H1 (cell line): ENCODE measurements at regions not wholly inside any gene's neighbourhood (a gene's known extent, or its start where the extent isn't known, plus 50 kb on each side); places are given as distances from the start of the nearest gene placed in this dataset.

Source experiments
- CTCF ChIA-PET: fragments of 300-600 bp; sonication (Branson Sonifier 250); formaldehyde crosslinking; loops from one replicate; lab custom pipeline; 2021; ENCODE audit not compliant: partially characterized antibody; lab: Charles Lee
- POLR2A ChIA-PET: fragments of 300-600 bp; sonication (Branson Sonifier 250); formaldehyde crosslinking; loops from one replicate; lab custom pipeline; 2021; ENCODE audit warnings: inconsistent platforms; ENCODE audit not compliant: partially characterized antibody; lab: Charles Lee
- DNase-seq, 2 experiments: peaks; one replicate each; pipeline versions ENCODE4 v3.0.0 to v3.0.0-alpha.2; 2010 to 2022; ENCODE audit warnings: low spot score in 2 of 2, low read depth in 1 of 2, mixed read lengths in 1 of 2
- FAIRE-seq: peaks from 2 replicates; lab custom pipeline; 2011; peaks lifted over from hg19 to GRCh38; lab: Jason Lieb, UNC
- H2AFZ ChIP-seq: 2 replicates; pipeline ENCODE4 v1.8.1; 2012; ENCODE audit warnings: low read length, inconsistent platforms
- H2AK5ac ChIP-seq: 2 replicates; pipeline ENCODE4 v1.6.1; 2013; ENCODE audit warnings: low read depth, low read length
- H2BK120ac ChIP-seq: replicated peaks from 2 replicates; pipeline ENCODE3; 2013; ENCODE audit warnings: low read depth, low read length, inconsistent platforms
- H2BK12ac ChIP-seq: 2 replicates; pipeline ENCODE4 v1.6.1; 2013; ENCODE audit warnings: low read depth, low read length
- H2BK15ac ChIP-seq: 2 replicates; pipeline ENCODE4 v1.6.1; 2013; ENCODE audit warnings: low read length
- H2BK20ac ChIP-seq: 2 replicates; pipeline ENCODE4 v1.6.1; 2013; ENCODE audit warnings: low read length
- H2BK5ac ChIP-seq: 2 replicates; pipeline ENCODE4 v1.6.1; 2013; ENCODE audit warnings: low read depth, low read length
- H3K14ac ChIP-seq: 2 replicates; pipeline ENCODE4 v1.6.1; 2013; ENCODE audit warnings: inconsistent platforms; ENCODE audit not compliant: insufficient read length
- H3K18ac ChIP-seq: 2 replicates; pipeline ENCODE4 v1.6.1; 2013; ENCODE audit warnings: low read length; ENCODE audit errors: extremely low read depth
- H3K23ac ChIP-seq: 2 replicates; pipeline ENCODE4 v1.6.1; 2013; ENCODE audit warnings: inconsistent platforms; ENCODE audit not compliant: insufficient read length
- H3K23me2 ChIP-seq: 2 replicates; pipeline ENCODE4 v1.6.1; 2013; ENCODE audit warnings: low read depth, low read length
- H3K27ac ChIP-seq: 2 replicates; pipeline ENCODE4 v1.6.1; 2011; ENCODE audit warnings: low read depth, low read length, inconsistent platforms
- H3K27me3 ChIP-seq, 4 experiments: replicated peaks in 1 of 4; 1 replicate in 1 of 4; 2 replicates in 3 of 4; pipeline versions ENCODE4 v1.6.1 to v1.8.1; 2011 to 2013; ENCODE audit warnings: low read length in 3 of 4, mild to moderate bottlenecking in 3 of 4, inconsistent platforms in 2 of 4, mixed read lengths in 2 of 4, moderate library complexity in 1 of 4; ENCODE audit not compliant: control insufficient read depth in 3 of 4, insufficient read depth in 3 of 4; ENCODE audit errors: extremely low read depth in 1 of 4
- H3K36me3 ChIP-seq, 4 experiments: 2 replicates each; pipeline versions ENCODE4 v1.6.1 to v1.8.1; 2011 to 2013; ENCODE audit warnings: mild to moderate bottlenecking in 4 of 4, low read length in 3 of 4, moderate library complexity in 2 of 4, control low read depth in 1 of 4, inconsistent platforms in 1 of 4; ENCODE audit not compliant: insufficient read depth in 4 of 4, control insufficient read depth in 2 of 4
- H3K4ac ChIP-seq: replicated peaks from 2 replicates; pipeline ENCODE3; 2013; ENCODE audit warnings: low read length, low read depth, mixed read lengths, inconsistent platforms; ENCODE audit not compliant: insufficient read length
- H3K4me1 ChIP-seq, 4 experiments: replicated peaks in 1 of 4; 1 replicate in 1 of 4; 2 replicates in 3 of 4; pipeline versions ENCODE4 v1.6.1 to v1.8.1; 2011 to 2013; ENCODE audit warnings: low read length in 3 of 4, inconsistent platforms in 2 of 4, mixed read lengths in 1 of 4; ENCODE audit not compliant: insufficient read depth in 4 of 4, control insufficient read depth in 3 of 4
- H3K4me2 ChIP-seq, 2 experiments: 2 replicates each; pipeline versions ENCODE4 v1.6.1 to v1.8.1; 2011 to 2013; ENCODE audit warnings: low read depth in 2 of 2, low read length in 2 of 2, control low read depth in 1 of 2, inconsistent platforms in 1 of 2, mild to moderate bottlenecking in 1 of 2; ENCODE audit not compliant: insufficient read depth in 1 of 2
- H3K4me3 ChIP-seq, 4 experiments: fragments of 200-600, 300-600 bp in 1 of 4; sonication (generic), shearing (Covaris generic), sonication (Bioruptor Twin) in 1 of 4; 2 replicates each; pipeline versions ENCODE4 v1.5.1 to v1.8.1; 2011 to 2016; ENCODE audit warnings: low read length in 4 of 4, low read depth in 3 of 4, control low read depth in 2 of 4, inconsistent platforms in 2 of 4, mild to moderate bottlenecking in 2 of 4, mixed read lengths in 1 of 4, moderate library complexity in 1 of 4; ENCODE audit not compliant: insufficient read depth in 2 of 4; ENCODE audit errors: extremely low read depth in 1 of 4
- H3K56ac ChIP-seq: replicated peaks from 2 replicates; pipeline ENCODE3; 2013; ENCODE audit warnings: low read depth, mild to moderate bottlenecking, mixed read lengths, low read length, inconsistent platforms; ENCODE audit not compliant: insufficient read length
- H3K79me1 ChIP-seq: 2 replicates; pipeline ENCODE4 v1.6.1; 2013; ENCODE audit warnings: low read depth, low read length, control low read depth
- H3K79me2 ChIP-seq, 2 experiments: 2 replicates each; pipeline versions ENCODE4 v1.6.1 to v1.8.1; 2012 to 2013; ENCODE audit warnings: low read length in 2 of 2, mild to moderate bottlenecking in 2 of 2, inconsistent platforms in 1 of 2; ENCODE audit not compliant: insufficient read depth in 2 of 2, control insufficient read depth in 1 of 2
- H3K9ac ChIP-seq, 4 experiments: replicated peaks in 1 of 4; 1 replicate in 1 of 4; 2 replicates in 3 of 4; pipeline versions ENCODE4 v1.6.1 to v1.8.1; 2011 to 2013; ENCODE audit warnings: low read depth in 3 of 4, low read length in 3 of 4, control low read depth in 2 of 4, mild to moderate bottlenecking in 2 of 4, moderate library complexity in 2 of 4, inconsistent platforms in 1 of 4; ENCODE audit errors: extremely low read depth in 1 of 4
- H3K9me3 ChIP-seq, 2 experiments: 2 replicates each; pipeline versions ENCODE4 v1.6.1 to v1.8.1; 2012 to 2013; ENCODE audit warnings: mild to moderate bottlenecking in 2 of 2, moderate library complexity in 2 of 2, control low read depth in 1 of 2, inconsistent platforms in 1 of 2, low read depth in 1 of 2, low read length in 1 of 2, mixed read lengths in 1 of 2; ENCODE audit not compliant: insufficient read depth in 2 of 2
- H4K20me1 ChIP-seq, 2 experiments: replicated peaks in 1 of 2; 2 replicates each; pipeline versions ENCODE3 to v1.8.1; 2011 to 2013; ENCODE audit warnings: inconsistent platforms in 2 of 2, low read length in 2 of 2, mild to moderate bottlenecking in 1 of 2; ENCODE audit not compliant: insufficient read depth in 2 of 2, control insufficient read depth in 1 of 2
- H4K5ac ChIP-seq: 2 replicates; pipeline ENCODE4 v1.6.1; 2013; ENCODE audit warnings: low read length, low read depth, mixed read lengths, inconsistent platforms; ENCODE audit not compliant: insufficient read length
- H4K8ac ChIP-seq: 2 replicates; pipeline ENCODE4 v1.8.0; 2013; ENCODE audit warnings: mild to moderate bottlenecking, moderate library complexity, low read length, inconsistent platforms; ENCODE audit not compliant: insufficient read depth; ENCODE audit errors: extremely low read depth
- H4K91ac ChIP-seq: replicated peaks from 2 replicates; pipeline ENCODE3; 2013; ENCODE audit warnings: low read length, mixed read lengths, inconsistent platforms; ENCODE audit not compliant: insufficient read length
- BACH1 ChIP-seq: IDR thresholded peaks from 2 replicates; pipeline ENCODE4 v1.6.1; 2012; ENCODE audit warnings: low read length, improper control_type of control experiment
- BCL11A ChIP-seq, 2 experiments: IDR thresholded peaks; one replicate each; pipeline ENCODE4 v1.6.1; 2011; ENCODE audit warnings: low read depth in 2 of 2, low read length in 2 of 2, mild to moderate bottlenecking in 2 of 2
- CHD1 ChIP-seq: IDR thresholded peaks from 2 replicates; pipeline ENCODE4 v1.6.1; 2012; ENCODE audit warnings: low read depth, low read length, improper control_type of control experiment
- CTCF ChIP-seq, 3 experiments: IDR thresholded peaks; 1 replicate in 2 of 3; 2 replicates in 1 of 3; pipeline versions ENCODE4 v1.5.1 to v1.6.1; 2011; ENCODE audit warnings: low read length in 3 of 3, mild to moderate bottlenecking in 3 of 3, inconsistent platforms in 2 of 3, low read depth in 1 of 3, moderate library complexity in 1 of 3; ENCODE audit not compliant: insufficient read depth in 1 of 3; ENCODE audit errors: control extremely low read depth in 1 of 3
- MAX ChIP-seq: IDR thresholded peaks from 2 replicates; pipeline ENCODE4 v1.6.1; 2012; ENCODE audit warnings: inconsistent platforms
- NRF1 ChIP-seq: IDR thresholded peaks from 2 replicates; pipeline ENCODE4 v1.6.1; 2011; ENCODE audit warnings: mild to moderate bottlenecking, low read depth, low read length, improper control_type of control experiment
- POLR2A ChIP-seq, 2 experiments: IDR thresholded peaks; 1 replicate in 1 of 2; 2 replicates in 1 of 2; pipeline ENCODE4 v1.6.1; 2011; ENCODE audit warnings: low read depth in 2 of 2, low read length in 2 of 2, mild to moderate bottlenecking in 2 of 2; ENCODE audit errors: control extremely low read depth in 1 of 2
- RAD21 ChIP-seq, 2 experiments: IDR thresholded peaks in 1 of 2; conservative IDR thresholded peaks in 1 of 2; 2 replicates each; pipeline ENCODE4 v1.6.1; 2011; ENCODE audit warnings: low read depth in 2 of 2, low read length in 2 of 2, improper control_type of control experiment in 1 of 2, inconsistent platforms in 1 of 2, mild to moderate bottlenecking in 1 of 2, moderate library complexity in 1 of 2
- RFX5 ChIP-seq: IDR thresholded peaks from 2 replicates; pipeline ENCODE4 v1.6.1; 2011; ENCODE audit warnings: low read depth, low read length, improper control_type of control experiment, borderline replicate concordance
- TAF1 ChIP-seq: IDR thresholded peaks from 2 replicates; pipeline ENCODE4 v1.6.1; 2011; ENCODE audit warnings: mild to moderate bottlenecking, low read depth, low read length
- TAF7 ChIP-seq: optimal IDR thresholded peaks from 2 replicates; pipeline ENCODE3; 2011; ENCODE audit warnings: low read depth, mild to moderate bottlenecking, inconsistent platforms, low read length, moderate library complexity, borderline replicate concordance
- TEAD4 ChIP-seq: IDR thresholded peaks from 2 replicates; pipeline ENCODE4 v1.6.1; 2012; ENCODE audit warnings: low read depth, low read length, inconsistent platforms, mixed read lengths
- ZNF274 ChIP-seq: IDR thresholded peaks from 2 replicates; pipeline ENCODE4 v1.7.0; 2012; ENCODE audit warnings: low read length, borderline replicate concordance; ENCODE audit errors: extremely low read depth
- WGBS, 2 experiments: shearing (Covaris generic) in 1 of 2; methylation state at CpG; one replicate each; pipeline versions ENCODE4 v1.1.6 to v1.1.7; 2013 to 2015; ENCODE audit warnings: low lambda C conversion rate in 2 of 2, mixed read lengths in 2 of 2, inconsistent platforms in 1 of 2, low coverage in 1 of 2, missing lambda C conversion rate in 1 of 2; ENCODE audit not compliant: insufficient replicate concordance in 2 of 2, insufficient coverage in 1 of 2, insufficient read length in 1 of 2; ENCODE audit errors: extremely low coverage in 1 of 2, missing lambda C conversion rate in 1 of 2; 5-methylcytosine and 5-hydroxymethylcytosine counted together

DNA sequence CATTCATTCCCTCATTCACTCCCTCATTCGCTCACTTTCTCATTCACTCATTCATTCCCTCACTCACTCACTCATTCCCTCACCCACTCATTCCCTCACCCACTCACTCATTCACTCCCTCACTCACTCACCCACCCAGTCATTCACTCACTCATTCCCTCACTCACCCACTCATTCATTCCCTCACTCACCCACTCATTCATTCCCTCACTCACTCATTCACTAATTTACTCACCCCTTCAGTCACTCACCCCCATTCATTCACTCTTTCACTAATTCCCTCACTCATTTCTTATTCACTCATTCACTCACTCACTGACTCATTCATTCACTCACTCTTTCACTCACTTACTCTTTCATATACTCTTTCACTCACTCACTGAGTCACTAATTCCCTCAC is 303.1 kb downstream of the C16orf95 start:
- CTCF ChIA-PET = no interaction called here
- Histone ChIP-seq H4K91ac (no peak overlapping the region), H3K9ac (no peak overlapping the region), H3K79me1 (no peaks in the 10 kb centered on the region), H2AFZ (no peak overlapping the region), H3K23ac (no peak overlapping the region), H3K4me3 (no peak overlapping the region), H4K5ac (no peak overlapping the region), H3K27me3 (no peaks in the 10 kb centered on the region), H3K14ac (no peak overlapping the region), H2BK20ac (no peak overlapping the region), H2AK5ac (no peak overlapping the region), H2BK15ac (0 out of 2 replicates have a peak overlapping the region, but pooled peaks have one; percentile 37), H3K27ac (no peak overlapping the region), H3K23me2 (peaks cover 6% of the 10 kb centered on the region; the same call in 1 of the 2 replicates), H3K18ac (no peak overlapping the region), H4K20me1 (no peaks in the 10 kb centered on the region), H2BK5ac (no peak overlapping the region), H3K36me3 (no peaks in the 10 kb centered on the region), H3K9me3 (no peaks in the 10 kb centered on the region; a peak in 1 of 4 replicates), H4K8ac (no peak overlapping the region), H3K79me2 (no peaks in the 10 kb centered on the region), H2BK120ac (no peak overlapping the region), H3K4me1 (no peaks in the 10 kb centered on the region; a peak in 1 of 7 replicates), H2BK12ac (0 out of 2 replicates have a peak overlapping the region, but pooled peaks have one; percentile 39), H3K4ac (no peak overlapping the region), H3K4me2 (no peak overlapping the region), H3K56ac (no peak overlapping the region)
- POLR2A ChIA-PET = no interaction called here
- FAIRE-seq (no peak), DNase-seq (no peak)
- 89 to 100% methylated on average over 1 of the region's 1 CpG for WGBS, 2 experiments
- TF ChIP-seq TAF1 (no peak), TAF7 (no peak), BCL11A (IDR thresholded peaks at IDR 0.05; ENCODE audit: low read depth in 2 of 2, low read length in 2 of 2) (no peak), TEAD4 (no peak), RAD21 (IDR thresholded peaks at IDR 0.05 in 1 of 2, conservative IDR thresholded peaks at IDR 0.05 in 1 of 2; ENCODE audit: low read depth in 2 of 2, low read length in 2 of 2) (no peak), BACH1 (no peak), MAX (no peak), CTCF (IDR thresholded peaks at IDR 0.05; ENCODE audit: control extremely low read depth in 1 of 3, insufficient read depth in 1 of 3, low read depth in 1 of 3, low read length in 3 of 3) (no peak), ZNF274 (no peak), POLR2A (IDR thresholded peaks at IDR 0.05; ENCODE audit: control extremely low read depth in 1 of 2, low read depth in 2 of 2, low read length in 2 of 2) (no peak), RFX5 (no peak), CHD1 (no peak), NRF1 (no peak)
